Parathyroid adenoma (tissue), 2 donors: ENCODE measurements at regions not wholly inside any gene's neighbourhood (a gene's known extent, or its start where the extent isn't known, plus 50 kb on each side); places are given as distances from the start of the nearest gene placed in this dataset.

Experiments
- H2AFZ ChIP-seq: fragments of 300-600 bp; sonication (generic); one replicate; pipeline ENCODE4 v1.7.0; 2017; ENCODE audit warnings: antibody characterized with exemption, mild to moderate bottlenecking
- H3K27ac ChIP-seq: fragments of 300-600 bp; sonication (generic); one replicate; pipeline ENCODE4 v1.7.0; 2017
- H3K27me3 ChIP-seq: fragments of 300-600 bp; sonication (generic); one replicate; pipeline ENCODE4 v1.7.0; 2017; ENCODE audit warnings: low read length; ENCODE audit not compliant: control insufficient read depth, insufficient read depth
- H3K36me3 ChIP-seq: fragments of 300-600 bp; sonication (generic); one replicate; pipeline ENCODE4 v1.7.0; 2017; ENCODE audit warnings: low read length; ENCODE audit not compliant: control insufficient read depth, insufficient read depth
- H3K4me1 ChIP-seq: fragments of 300-600 bp; sonication (generic); one replicate; pipeline ENCODE4 v1.7.0; 2017; ENCODE audit warnings: control low read depth
- H3K4me2 ChIP-seq: fragments of 300-600 bp; sonication (generic); one replicate; pipeline ENCODE4 v1.7.0; 2017; ENCODE audit warnings: low read length
- H3K4me3 ChIP-seq: fragments of 300-600 bp; sonication (generic); one replicate; pipeline ENCODE4 v1.7.0; 2017; ENCODE audit warnings: low read depth, low read length
- H3K79me2 ChIP-seq: fragments of 300-600 bp; sonication (generic); one replicate; pipeline ENCODE4 v1.7.0; 2017; ENCODE audit warnings: control low read depth
- H3K9ac ChIP-seq: fragments of 300-600 bp; sonication (generic); one replicate; pipeline ENCODE4 v1.7.0; 2017; ENCODE audit warnings: mild to moderate bottlenecking
- H3K9me3 ChIP-seq: fragments of 300-600 bp; sonication (generic); one replicate; pipeline ENCODE4 v1.7.0; 2017; ENCODE audit warnings: low read length; ENCODE audit not compliant: control insufficient read depth
- CTCF ChIP-seq: fragments of 300-600 bp; sonication (generic); IDR thresholded peaks from one replicate; pipeline ENCODE4 v1.7.0; 2017; ENCODE audit warnings: antibody characterized with exemption, mild to moderate bottlenecking
- donor health status: primary hyperparathyroidism.

GRCh38 chr16:52816993-52817392 is 235.7 kb downstream of the CHD9NB start:
- TF ChIP-seq CTCF = no peak
- Histone ChIP-seq H3K27ac (no peak overlapping the region), H3K4me1 (no peaks in the 10 kb centered on the region), H3K4me2 (no peak overlapping the region), H2AFZ (no peak overlapping the region), H3K9ac (no peak overlapping the region), H3K79me2 (no peaks in the 10 kb centered on the region), H3K4me3 (no peak overlapping the region), H3K9me3 (no peaks in the 10 kb centered on the region), H3K27me3 (no peaks in the 10 kb centered on the region), H3K36me3 (no peaks in the 10 kb centered on the region)

- TF ChIP-seq CTCF = no peak
- Histone ChIP-seq H3K4me2 (no peak overlapping the region), H2AFZ (no peak overlapping the region), H3K79me2 (no peaks in the 10 kb centered on the region), H3K27ac (no peak overlapping the region), H3K36me3 (no peaks in the 10 kb centered on the region), H3K9ac (no peak overlapping the region), H3K9me3 (no peaks in the 10 kb centered on the region), H3K4me3 (no peak overlapping the region), H3K4me1 (no peaks in the 10 kb centered on the region), H3K27me3 (no peaks in the 10 kb centered on the region)
These were observed 239.8 kb downstream of the CHD9NB start for GRCh38 chr16:52812678-52813556.

GRCh38 chr16:52805559-52806168 is 247.0 kb downstream of the CHD9NB start:
- H3K4me3 ChIP-seq = no peak overlapping the region
- H3K36me3 ChIP-seq = no peaks in the 10 kb centered on the region
- H3K9me3 ChIP-seq = no peaks in the 10 kb centered on the region
- H2AFZ ChIP-seq = no peak overlapping the region
- no peaks in the 10 kb centered on the region for H3K4me1 ChIP-seq
- no peak overlapping the region for H3K27ac ChIP-seq
- H3K27me3 ChIP-seq = no peaks in the 10 kb centered on the region
- H3K4me2 ChIP-seq = no peak overlapping the region
- TF ChIP-seq CTCF = no peak
- H3K79me2 ChIP-seq = no peaks in the 10 kb centered on the region
- H3K9ac ChIP-seq = no peak overlapping the region

- Histone ChIP-seq H3K9ac (no peak overlapping the region), H3K4me3 (no peak overlapping the region), H3K27ac (no peak overlapping the region), H3K79me2 (no peaks in the 10 kb centered on the region), H2AFZ (no peak overlapping the region), H3K4me1 (no peaks in the 10 kb centered on the region), H3K27me3 (no peaks in the 10 kb centered on the region), H3K36me3 (no peaks in the 10 kb centered on the region), H3K4me2 (no peak overlapping the region), H3K9me3 (no peaks in the 10 kb centered on the region)
- TF ChIP-seq CTCF = no peak
These were observed 252.3 kb downstream of the CHD9NB start for GRCh38 chr16:52800432-52800831.
